ENCODE measurements at regions not wholly inside any gene's neighbourhood (a gene's known extent, or its start where the extent isn't known, plus 50 kb on each side); places are given as distances from the start of the nearest gene placed in this dataset.

- no peaks in the 10 kb centered on the region for H3K27me3 ChIP-seq (ENCODE audit: control insufficient read depth in 3 of 3, insufficient read depth in 3 of 3, low read length in 2 of 3)
- no peaks in the 10 kb centered on the region for H3K9me3 ChIP-seq (ENCODE audit: control insufficient read depth in 4 of 4, insufficient read depth in 3 of 4, low read length in 3 of 4)
- H3K36me3 ChIP-seq (ENCODE audit: control insufficient read depth in 4 of 4, insufficient read depth in 4 of 4, low read length in 4 of 4): no peaks in the 10 kb centered on the region
- DNase-seq (no peak), ATAC-seq (ENCODE audit: insufficient read depth, low FRiP score) (no peak)
- H3K4me3 ChIP-seq: no peak overlapping the region
- WGBS, 2 donors: 69 to 82% methylated on average over 3 of the region's 3 CpGs
- H3K27ac ChIP-seq (ENCODE audit: low read depth in 1 of 2, low read length in 1 of 2): no peak overlapping the region
- TF ChIP-seq CTCF (IDR thresholded peaks at IDR 0.05; ENCODE audit: control extremely low read depth, extremely low read depth): no peak
- H3K4me1 ChIP-seq (ENCODE audit: control insufficient read depth in 5 of 5, insufficient read depth in 5 of 5, low read length in 5 of 5): no peaks in the 10 kb centered on the region
- no peak overlapping the region for H3K9ac ChIP-seq (ENCODE audit: insufficient read depth in 1 of 2, low read length in 2 of 2)
Observed at GRCh38 chr17:51375771-51376170, 115.4 kb downstream of the UTP18 start.

DNA sequence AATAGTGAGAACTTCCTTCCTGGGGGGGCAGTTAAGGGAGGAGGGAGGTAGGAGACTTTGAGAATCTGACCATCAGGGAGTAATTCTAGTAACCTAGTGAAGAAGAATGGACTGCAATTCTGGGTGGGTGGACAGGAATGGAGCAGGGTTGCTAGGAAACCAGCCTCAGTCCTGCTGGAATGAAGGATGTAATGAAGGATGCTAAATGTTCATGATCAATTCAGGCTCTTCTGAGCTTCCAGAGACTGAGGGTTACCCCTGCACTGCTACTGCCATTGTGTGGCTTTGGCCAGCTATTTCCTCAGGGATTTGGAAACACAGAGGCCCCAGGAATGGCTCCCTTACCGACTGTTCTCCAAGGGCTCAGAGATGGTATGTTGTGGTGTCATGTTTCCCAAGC is 116.4 kb downstream of the UTP18 start:
- Histone ChIP-seq H3K27ac (ENCODE audit: low read depth in 1 of 2, low read length in 1 of 2) (no peak overlapping the region), H3K4me1 (ENCODE audit: control insufficient read depth in 5 of 5, insufficient read depth in 5 of 5, low read length in 5 of 5) (no peaks in the 10 kb centered on the region), H3K27me3 (ENCODE audit: control insufficient read depth in 3 of 3, insufficient read depth in 3 of 3, low read length in 2 of 3) (no peaks in the 10 kb centered on the region), H3K36me3 (ENCODE audit: control insufficient read depth in 4 of 4, insufficient read depth in 4 of 4, low read length in 4 of 4) (no peaks in the 10 kb centered on the region), H3K4me3 (no peak overlapping the region), H3K9me3 (ENCODE audit: control insufficient read depth in 4 of 4, insufficient read depth in 3 of 4, low read length in 3 of 4) (no peaks in the 10 kb centered on the region), H3K9ac (ENCODE audit: insufficient read depth in 1 of 2, low read length in 2 of 2) (no peak overlapping the region)
- 80 to 95% methylated on average over 1 of the region's 1 CpG for WGBS, 2 donors
- DNase-seq (no peak), ATAC-seq (ENCODE audit: insufficient read depth, low FRiP score) (no peak)
- no peak for TF ChIP-seq CTCF (IDR thresholded peaks at IDR 0.05; ENCODE audit: control extremely low read depth, extremely low read depth)

DNA sequence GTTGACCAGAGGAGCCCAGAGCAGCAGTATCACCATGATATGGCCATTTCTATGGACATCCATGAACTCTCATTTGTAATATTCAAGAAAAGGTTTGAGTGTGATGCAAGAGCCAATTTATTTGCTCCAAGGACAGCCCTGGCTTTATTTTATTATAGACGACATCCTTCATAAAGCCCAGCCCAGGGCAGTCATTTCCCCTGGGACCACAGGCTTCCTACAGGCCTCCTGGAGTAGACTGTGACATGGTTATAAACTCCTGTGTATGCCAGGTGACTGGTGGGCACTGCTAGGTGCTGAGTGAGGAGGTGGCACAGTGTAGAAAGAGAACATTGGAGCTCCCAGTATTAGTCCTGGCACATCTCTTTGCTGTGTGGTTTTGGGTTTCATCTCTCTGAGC is 120.9 kb downstream of the UTP18 start:
- no peaks in the 10 kb centered on the region for H3K4me1 ChIP-seq (ENCODE audit: control insufficient read depth in 5 of 5, insufficient read depth in 5 of 5, low read length in 5 of 5)
- no peak for DNase-seq
- H3K27ac ChIP-seq (ENCODE audit: low read depth in 1 of 2, low read length in 1 of 2): no peak overlapping the region
- TF ChIP-seq CTCF (IDR thresholded peaks at IDR 0.05; ENCODE audit: control extremely low read depth, extremely low read depth): no peak
- H3K27me3 ChIP-seq (ENCODE audit: control insufficient read depth in 3 of 3, insufficient read depth in 3 of 3, low read length in 2 of 3): no peaks in the 10 kb centered on the region
- no peaks in the 10 kb centered on the region for H3K9me3 ChIP-seq (ENCODE audit: control insufficient read depth in 4 of 4, insufficient read depth in 3 of 4, low read length in 3 of 4)
- 76 to 86% methylated on average over 1 of the region's 1 CpG for WGBS, 2 donors
- ATAC-seq (ENCODE audit: insufficient read depth, low FRiP score): no peak
- no peaks in the 10 kb centered on the region for H3K36me3 ChIP-seq (ENCODE audit: control insufficient read depth in 4 of 4, insufficient read depth in 4 of 4, low read length in 4 of 4)
- H3K9ac ChIP-seq (ENCODE audit: insufficient read depth in 1 of 2, low read length in 2 of 2): no peak overlapping the region
- H3K4me3 ChIP-seq: no peak overlapping the region

DNA sequence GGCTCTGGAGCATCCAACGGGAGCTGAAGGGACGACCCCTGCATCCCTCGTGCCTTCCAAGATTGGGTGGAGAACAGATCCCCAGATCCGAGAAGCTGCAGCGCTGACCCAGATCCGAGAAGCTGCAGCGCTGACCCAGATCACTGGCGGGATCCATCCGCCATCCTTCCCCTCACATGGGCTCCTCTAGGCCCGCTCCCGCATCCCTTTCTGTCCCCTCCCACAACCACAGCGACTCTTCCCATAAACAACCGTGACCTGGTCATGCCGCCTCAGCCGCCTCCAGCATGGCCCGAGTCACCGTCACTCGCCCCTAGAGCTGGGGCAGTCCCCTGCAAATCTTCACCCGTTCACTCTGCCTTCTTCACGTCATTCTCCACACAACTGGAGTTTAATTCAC is 124.9 kb downstream of the UTP18 start:
- Histone ChIP-seq H3K4me1 (ENCODE audit: control insufficient read depth in 5 of 5, insufficient read depth in 5 of 5, low read length in 5 of 5) (no peaks in the 10 kb centered on the region), H3K27me3 (ENCODE audit: control insufficient read depth in 3 of 3, insufficient read depth in 3 of 3, low read length in 2 of 3) (no peaks in the 10 kb centered on the region), H3K36me3 (ENCODE audit: control insufficient read depth in 4 of 4, insufficient read depth in 4 of 4, low read length in 4 of 4) (no peaks in the 10 kb centered on the region), H3K27ac (ENCODE audit: low read depth in 1 of 2, low read length in 1 of 2) (no peak overlapping the region), H3K9me3 (ENCODE audit: control insufficient read depth in 4 of 4, insufficient read depth in 3 of 4, low read length in 3 of 4) (no peaks in the 10 kb centered on the region), H3K4me3 (no peak overlapping the region), H3K9ac (ENCODE audit: insufficient read depth in 1 of 2, low read length in 2 of 2) (no peak overlapping the region)
- ATAC-seq (ENCODE audit: insufficient read depth, low FRiP score): no peak
- no peak for TF ChIP-seq CTCF (IDR thresholded peaks at IDR 0.05; ENCODE audit: control extremely low read depth, extremely low read depth)
- no peak for DNase-seq
- WGBS, 2 donors: 82 to 88% methylated on average over 20 of the region's 20 CpGs

All from lung (tissue), 11 donors.